Fibroblast of skin of right biceps (primary cell): ENCODE measurements at regions not wholly inside any gene's neighbourhood (a gene's known extent, or its start where the extent isn't known, plus 50 kb on each side); places are given as distances from the start of the nearest gene placed in this dataset.

Experiments
- DNase-seq: peaks from one replicate; pipeline ENCODE4 v3.0.0-alpha.2; 2013

DNA sequence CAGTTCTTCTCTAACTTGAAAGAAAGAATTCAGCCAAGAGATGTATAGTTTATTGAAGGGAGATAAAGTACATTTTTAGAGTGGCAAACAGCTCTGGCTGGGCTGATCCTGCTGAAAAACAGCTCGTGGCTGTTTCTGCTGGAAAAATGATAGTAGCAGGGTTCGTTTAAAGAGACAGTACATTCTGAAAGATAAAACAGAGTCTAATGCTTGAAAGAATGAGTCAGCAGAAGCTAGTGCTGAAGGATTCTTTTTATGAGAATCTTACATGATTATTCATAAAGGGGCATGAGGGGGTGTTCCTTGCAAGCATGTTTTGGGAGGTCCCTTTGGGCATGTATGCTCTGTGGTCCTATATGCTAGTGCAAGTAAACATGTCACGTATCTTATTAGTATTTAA, 790.0 kb downstream of the PCDH18 start:
- DNase-seq, result peak; percentile 24

DNA sequence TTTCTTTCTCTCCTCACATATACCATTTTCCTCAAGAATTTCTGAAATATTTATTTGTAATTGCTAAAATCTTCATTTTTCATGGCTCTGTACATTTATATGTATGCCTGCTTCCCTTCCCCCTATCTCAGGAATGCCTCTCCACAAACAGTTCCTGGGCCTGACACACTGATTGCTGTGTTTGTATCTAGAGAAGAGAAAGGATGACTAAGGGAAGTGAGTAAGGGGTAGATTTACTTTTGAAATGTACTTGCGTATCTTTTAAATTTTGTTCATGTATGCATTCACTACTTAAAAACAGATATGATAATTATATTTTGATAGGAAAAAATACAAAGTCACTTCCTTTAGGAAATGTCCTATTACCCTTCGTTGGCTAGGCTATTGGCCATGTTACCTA, 790.8 kb downstream of the PCDH18 start:
- peak; percentile 46 for DNase-seq

DNA sequence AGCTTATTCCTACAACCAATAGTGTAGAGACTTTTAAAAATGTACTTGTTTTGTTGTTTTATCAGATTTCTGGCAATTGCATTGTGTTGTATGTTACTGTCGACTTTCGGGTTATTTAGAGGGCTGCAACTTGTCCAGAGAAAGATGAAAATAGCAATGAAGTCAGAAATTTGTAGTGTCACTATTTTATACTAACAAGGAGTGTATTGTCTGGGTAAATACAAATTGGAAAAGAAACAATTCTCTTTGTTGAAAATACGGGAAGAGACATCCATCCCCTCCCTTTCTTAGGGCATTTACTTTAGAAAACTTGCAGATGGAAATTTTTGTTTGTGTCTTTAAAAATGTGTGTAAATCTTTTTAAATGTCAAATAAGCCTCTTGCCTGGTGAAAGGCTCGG, 792.0 kb downstream of the PCDH18 start:
- no peak for DNase-seq

DNA sequence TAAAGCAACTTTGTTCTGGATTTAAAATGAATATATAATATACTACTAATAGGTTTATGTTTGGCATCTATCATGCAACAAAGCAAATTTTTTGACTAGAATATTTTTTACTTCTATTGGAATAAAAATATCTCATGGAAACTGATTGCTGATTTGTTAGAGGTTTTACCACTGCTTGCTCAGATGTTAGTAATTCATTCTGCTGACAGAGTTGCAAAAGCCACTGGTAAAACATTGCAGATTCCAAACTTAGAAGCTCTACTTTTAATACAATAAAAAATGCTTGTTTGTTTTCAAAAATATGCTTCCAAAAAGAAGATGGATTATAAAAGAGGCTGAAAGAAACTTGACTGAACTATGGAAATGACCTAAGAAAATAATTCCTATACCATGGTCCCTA, 795.2 kb downstream of the PCDH18 start:
- no peak for DNase-seq

DNA sequence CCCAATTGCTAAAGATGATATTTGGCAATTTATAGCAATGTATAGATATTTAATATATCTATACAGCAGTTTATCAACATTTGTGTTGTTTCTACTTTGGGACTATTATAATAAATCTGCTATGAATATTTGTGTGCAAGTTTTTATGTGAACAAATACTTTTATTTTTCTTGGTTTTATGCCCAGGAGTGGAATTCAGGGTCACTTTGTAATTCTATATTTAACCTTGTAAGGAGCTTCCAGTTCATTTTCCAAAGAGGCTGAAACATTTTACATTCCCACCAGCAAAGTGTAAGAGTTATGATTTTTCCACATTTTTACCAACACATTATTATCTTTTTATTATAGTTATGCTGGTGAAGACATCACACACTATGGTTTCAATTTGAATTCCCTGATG, 801.3 kb downstream of the PCDH18 start:
- DNase-seq, result no peak

DNA sequence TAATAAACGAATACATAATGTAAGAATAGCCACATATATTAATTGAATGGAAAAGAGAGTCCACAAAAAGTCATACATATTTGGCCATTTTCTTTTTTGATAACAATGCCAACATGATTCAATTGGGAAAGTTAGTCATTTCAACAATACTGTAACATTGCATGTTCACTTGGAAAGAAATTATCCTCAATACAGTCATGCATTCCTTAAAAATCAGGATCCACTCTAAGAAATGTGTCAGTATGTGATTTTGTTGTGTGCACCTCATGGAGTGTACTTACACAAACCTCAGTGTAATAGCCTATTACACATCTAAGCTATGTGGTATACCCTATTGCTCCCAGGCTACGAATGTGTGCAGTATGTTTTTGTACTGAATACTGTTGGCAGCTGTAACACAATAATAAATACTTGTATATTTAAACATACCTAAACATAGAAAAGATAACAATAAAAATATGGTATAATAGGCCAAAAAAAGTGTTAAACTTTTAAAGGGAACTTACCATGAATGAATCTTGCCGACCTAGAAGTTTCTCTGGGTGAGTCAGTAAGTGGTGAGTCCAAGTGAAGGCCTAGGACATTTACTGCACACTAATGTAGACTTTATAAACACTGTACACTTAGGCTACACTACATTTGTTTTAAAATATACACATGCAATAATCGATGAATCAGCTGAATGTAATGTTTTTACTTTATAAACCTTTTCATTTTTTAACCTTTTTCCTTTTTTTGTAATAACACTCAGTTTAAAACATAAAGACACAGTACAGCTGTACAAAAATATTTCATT, 806.8 kb downstream of the PCDH18 start:
- DNase-seq, result peak; percentile 17

DNA sequence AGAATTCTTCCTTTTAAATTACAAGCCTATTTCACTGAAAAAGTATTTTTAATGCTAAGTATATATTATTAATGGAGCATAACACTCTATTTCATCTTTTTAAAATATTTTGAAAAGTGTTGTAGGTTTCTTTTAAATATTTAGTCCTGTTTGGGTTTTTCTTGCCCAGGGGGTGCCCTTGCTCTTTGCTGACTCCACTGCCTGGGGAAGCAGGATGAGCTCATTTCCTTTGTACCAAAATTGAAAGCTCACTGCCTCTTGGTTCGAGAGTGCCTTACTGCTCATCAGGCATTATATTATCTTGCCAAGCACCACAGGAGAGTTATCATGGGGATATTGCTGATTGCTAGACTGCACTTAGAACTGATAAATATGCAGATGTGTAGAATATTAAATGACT, 819.2 kb downstream of the PCDH18 start:
- no peak for DNase-seq

DNA sequence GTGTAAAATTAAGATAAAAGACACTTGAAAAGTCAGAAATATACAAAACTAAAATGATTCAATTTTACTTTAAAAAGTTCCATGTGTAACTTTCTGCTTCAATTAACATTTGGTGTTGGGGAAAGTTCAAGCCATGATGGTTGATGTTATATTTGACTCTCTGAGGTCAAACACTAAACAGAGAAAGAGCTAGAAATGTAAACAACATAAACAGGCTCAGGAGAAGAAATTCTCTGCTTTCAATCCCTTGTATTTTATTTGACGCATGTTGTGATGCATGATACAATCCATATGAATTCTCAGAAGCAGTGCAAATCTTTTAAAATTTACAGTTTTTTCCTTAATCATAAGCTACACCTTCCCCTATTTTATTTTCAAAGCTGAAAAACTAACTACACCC, 822.4 kb downstream of the PCDH18 start:
- no peak for DNase-seq

DNA sequence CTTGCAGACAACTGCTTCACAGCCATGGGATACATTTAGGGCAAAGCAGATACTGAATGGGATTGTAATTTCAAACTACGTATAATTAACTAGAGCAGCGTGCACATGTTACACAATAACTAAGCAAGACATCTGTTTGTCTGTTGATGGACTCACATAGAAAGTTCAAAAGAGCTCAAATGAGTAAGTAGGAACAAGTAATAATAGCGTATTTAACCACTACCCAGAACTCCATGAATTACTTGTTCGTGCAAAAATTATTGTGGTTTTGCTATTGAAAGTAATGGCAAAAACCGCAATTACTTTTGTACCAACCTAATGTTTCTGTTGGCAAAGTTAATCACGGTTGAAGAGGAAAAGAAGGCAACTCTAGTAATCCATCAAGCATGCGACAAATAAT, 825.4 kb downstream of the PCDH18 start:
- no peak for DNase-seq

DNA sequence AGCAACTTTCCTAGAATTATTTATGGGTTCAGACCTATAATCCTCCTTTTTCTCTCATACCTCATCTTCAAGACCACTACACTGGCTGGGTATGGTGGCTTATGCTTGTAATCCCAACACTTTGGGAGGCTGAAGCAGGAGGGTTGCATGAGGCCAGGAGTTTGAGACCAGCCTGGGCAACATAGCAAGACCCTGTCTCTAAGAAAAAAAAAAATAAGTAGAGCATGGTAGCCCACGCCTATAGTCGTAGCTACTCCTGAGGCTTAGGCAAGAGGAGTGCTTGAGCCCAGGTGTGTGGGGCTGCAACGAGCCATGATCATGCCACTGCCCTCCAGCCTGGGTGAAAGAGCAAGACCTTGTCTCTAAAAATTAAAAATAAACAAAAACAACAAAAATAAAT, 832.4 kb downstream of the PCDH18 start:
- DNase-seq, result no peak

DNA sequence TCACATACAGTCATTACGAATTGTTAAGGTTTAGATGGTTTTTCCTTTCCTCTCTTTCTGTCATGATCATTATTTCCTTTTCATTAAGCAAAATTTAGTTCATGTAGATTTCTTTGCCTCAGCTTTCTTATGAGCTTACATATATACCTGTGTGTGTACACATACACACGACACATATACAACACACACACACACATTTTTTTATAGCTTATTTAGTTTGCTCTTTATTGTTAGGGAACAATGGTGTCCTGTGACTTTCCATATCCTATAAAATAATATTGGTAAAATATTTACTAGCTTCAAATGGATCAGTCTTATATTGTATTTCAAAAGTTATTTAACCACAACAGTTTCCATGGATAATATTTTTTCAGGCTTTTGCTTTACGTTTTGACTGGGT, 840.7 kb downstream of the PCDH18 start:
- no peak for DNase-seq

DNA sequence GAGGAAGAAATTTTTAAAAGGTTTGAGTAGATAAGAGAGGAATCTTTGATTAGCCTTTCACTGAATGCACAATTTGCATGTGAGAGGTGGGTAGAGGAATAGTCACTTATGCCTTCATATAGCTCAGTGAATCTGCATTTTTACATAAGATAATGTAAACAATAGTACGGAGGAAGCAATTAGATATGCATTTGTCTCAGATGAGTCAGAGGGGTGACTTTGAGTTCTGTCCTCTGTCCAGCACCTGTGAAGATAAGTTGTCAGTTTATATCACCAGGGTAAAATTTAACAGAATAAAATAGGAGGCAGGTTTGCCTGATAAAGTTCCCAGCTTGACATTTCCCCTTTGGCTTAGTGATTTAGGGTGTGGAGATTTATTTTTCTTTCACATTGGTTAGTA, 841.9 kb downstream of the PCDH18 start:
- DNase-seq, result peak; percentile 9

DNA sequence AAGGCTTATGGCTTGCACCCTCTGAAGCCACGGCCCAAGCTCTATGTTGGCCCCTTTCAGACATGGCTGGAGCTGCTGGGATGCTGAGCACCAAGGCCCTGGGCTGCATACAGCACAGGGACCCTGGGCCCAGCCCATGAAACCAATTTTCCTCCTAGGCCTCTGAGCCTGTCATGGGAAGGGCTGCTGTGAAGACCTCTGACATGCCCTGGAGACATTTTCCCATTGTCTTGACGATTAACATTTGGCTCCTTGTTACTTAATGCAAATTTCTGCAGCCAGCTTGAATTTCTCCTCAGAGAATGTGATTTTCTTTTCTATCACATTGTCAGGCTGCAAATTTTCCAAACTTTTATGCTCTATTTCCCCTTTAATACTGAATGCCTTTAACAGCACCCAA, 844.7 kb downstream of the PCDH18 start:
- no peak for DNase-seq

DNA sequence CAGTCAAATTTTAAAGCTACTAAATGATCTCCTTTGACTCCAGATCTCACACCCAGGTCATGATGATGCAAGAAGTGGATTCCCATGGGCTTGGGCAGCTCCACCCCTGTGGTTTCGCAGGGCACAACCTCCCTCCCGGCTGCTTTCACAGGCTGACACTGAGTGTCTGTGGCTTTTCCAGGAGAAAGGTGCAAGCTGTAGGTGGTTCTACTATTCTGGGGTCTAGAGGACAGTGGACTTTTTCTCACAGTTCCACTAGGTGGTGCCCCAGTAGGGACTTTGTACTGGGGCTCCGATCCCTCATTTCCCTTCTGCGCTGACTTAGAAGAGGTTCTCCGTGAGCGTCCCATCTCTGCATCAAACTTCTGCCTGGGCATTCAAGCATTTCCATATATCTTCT, 845.2 kb downstream of the PCDH18 start:
- no peak for DNase-seq

DNA sequence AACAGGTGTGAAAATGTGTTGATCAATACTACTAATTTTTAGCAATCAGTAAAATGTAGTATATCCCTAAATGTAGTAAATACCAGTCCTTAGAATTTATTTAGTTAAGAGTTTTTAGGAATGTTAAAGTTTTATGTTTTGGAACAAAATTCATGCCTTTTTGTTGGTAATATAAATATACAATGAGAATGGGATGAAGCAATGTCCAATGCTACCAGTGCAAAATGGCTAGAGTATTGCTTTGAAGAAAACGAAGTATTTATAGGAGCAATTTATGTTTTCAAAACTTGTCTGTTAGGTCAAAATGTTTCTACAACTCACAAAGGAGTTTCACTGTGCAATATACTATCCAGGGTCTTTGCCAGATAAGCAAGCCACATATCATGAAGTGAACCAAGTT, 851.5 kb downstream of the PCDH18 start:
- no peak for DNase-seq

DNA sequence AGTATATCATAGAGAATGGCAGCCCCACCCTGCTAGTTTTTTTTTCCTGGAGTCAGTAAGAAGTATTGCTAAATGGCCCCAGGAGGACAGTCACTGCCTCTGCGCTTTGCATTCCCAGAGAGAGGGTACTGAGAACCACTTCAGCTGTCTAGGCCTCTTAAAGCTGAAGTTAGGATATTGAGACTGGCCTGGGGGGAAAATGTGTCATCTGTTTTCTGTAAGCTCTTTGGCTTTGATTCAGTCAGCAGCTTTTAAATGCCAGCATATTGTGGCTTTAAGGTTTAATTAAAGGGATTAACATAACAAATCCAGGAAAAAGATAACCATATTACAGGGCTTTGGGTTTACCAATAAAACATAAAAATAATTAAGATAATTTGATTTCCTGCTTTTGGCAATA, 852.0 kb downstream of the PCDH18 start:
- no peak for DNase-seq

DNA sequence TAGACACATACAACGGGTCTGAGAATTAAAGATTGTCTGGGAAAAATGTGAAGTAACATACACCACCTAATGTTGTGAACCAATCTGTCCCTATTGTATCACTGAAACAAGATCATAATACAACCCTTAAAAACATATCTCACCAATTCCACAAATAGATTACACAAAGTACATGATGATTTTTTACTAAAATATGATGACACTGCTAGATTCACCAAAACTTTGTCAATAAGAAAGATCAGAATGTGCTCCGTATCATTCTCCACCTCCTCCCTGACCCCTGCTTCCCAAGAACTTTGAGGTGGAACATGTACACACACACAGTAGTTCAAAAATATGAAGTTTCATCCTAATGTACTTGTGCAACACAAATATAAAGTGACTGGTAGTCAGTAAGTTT, 862.0 kb downstream of the PCDH18 start:
- no peak for DNase-seq

DNA sequence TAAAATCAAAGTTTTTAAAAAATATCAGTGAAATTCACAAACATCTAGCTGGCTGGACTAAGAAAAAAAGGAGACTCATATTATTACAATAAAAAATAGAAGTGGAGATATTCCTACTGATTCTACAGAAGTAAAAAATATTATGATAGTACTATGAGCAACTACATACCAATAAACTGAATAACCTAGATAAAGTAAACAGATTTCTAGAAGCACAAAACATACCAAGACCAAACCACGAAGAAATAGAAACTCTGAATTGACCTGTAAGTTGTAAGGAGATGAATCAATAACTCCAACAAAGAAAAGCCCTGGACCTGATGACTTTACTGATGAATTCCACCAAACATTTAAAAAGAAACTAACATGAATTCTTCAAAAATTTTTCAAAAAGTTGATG, 867.3 kb downstream of the PCDH18 start:
- no peak for DNase-seq

DNA sequence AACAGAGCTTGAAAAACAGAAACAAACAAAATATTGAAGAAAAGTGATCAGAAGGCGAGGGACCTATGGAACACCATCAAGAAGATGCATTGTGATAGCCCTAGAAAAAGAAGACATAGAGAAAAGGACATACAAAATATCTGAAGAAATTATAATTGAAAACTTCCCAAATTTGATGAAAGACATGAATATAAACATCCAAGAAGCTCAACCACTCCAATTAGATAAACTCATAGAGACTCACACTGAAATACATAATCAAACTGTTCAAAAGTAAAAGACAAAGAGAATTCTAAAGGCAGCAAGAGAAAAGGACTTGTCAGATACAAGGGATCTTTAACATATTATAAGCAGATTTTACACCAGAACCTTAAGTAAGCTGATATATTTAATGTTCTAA, 869.8 kb downstream of the PCDH18 start:
- no peak for DNase-seq

DNA sequence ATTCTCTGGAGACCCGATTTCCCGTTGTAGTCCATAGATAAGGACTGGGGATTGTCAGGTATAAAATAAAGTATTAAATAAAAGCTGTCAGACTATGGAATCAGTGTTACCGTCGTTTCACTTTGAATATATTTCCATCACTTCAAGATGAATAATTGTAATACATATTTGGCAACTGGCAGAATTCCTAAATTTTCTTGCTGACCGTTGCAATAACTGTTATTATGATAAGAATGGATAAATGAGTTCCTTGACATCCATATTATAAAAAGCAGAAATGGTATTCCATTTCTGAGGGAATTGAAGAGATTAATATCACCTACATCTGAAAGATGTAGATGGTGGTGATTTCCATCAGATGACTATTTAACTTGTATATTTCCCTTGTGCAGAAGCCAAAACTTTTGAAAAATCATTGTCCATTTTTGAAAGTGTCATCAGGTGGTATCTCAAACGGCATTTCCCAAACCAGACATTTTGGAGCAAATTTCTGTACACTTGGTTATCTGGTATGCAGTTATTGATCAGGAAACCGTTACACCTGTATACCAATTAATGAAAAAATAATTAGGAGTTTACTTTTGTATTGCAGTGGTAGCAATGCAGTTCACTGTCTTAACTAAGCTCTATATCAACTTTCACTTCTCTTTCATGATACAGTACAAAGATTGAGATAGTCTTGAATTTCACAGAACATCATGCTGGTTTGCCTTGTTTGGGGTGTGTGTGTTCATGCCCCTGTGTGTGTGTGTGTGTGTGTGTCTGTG, 878.5 kb downstream of the PCDH18 start:
- no peak for DNase-seq

DNA sequence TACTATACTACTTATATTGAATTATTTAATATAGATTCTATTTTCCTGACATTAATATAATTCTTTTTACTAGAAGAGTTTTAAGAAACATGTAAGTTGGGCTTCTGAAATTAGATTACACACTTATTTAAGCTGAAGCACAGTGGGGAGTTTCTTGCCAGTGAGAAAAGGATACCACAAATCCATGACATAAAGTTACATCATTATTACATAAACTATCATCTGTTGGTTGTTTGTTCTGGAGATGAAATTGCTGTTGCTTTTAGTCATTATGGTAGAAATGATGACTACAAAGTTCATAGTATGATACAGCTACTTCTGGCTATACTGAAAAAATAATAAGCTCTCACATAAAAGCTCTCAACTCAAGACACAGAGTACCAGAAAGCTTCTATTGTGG, 880.4 kb downstream of the PCDH18 start:
- no peak for DNase-seq

DNA sequence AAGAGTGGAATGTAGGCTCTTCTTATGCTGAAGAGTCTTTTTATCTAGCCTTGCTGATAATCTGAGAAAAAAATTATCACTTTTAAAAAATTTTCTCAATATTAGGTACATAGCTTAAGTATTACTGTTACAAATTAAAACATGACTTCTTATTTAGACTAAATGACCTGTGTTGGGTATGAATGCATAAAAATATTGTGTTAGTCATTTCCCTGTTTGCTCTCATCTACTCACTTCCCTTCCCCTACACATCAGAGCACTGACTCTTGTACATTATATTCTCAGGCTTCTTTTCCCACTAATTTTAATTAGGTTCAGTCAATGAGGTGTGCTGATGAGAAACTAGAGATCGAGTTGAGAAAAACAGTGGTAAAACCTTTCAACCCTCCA, 881.0 kb downstream of the PCDH18 start:
- no peak for DNase-seq

DNA sequence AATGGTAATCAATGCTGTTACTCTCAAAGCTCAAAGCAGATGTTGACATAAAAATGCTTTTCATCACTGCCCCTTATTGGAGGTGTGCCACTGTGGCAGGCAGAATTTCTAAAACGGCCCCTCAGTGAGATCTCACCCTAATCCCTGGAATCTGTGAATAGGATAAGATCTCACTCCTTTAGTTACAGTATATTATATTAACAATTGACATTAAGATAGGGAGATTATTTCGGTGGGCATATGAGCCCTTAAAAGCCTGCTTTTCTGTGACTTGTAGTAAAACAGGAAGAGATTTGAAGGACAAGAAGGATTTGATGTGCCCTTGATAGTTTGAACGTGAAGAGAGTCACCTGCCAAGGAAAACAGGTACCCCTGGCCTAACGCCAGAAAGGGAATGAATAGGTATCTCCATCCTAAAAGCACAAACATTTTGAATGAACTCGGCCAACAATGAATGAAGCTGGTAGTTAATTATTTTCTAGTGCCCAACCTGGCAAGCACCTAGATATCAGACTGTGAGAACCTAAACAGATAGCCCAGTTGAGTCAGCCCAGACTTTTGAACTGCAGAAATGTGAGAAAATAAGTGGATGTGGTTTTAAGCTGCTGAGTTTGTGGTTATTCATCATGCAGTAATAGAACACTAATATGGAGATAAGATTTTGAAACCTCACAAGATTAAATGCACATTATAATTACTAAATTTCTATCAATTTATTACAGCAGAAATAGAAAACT, 881.6 kb downstream of the PCDH18 start:
- DNase-seq, result peak; percentile 12

DNA sequence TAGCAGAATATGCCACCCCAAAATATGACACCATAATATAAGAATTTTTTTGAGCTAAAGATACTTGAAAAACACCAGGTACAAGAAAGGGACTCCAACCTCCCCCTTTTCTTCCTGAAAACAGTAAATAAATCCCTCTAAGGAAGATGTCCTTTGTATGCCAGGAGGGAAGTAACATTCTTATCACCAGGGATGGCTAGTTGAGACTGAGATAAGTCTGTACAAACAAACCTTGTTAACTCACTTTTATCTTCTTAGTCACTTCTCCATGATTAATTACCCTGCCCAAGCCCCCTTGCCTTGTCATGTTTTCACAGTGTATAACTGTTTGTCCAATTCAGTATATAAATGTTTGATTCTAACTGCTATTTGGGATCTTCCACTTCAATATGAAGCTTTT, 888.0 kb downstream of the PCDH18 start:
- DNase-seq, result no peak
